Heart right ventricle (tissue), 16 donors: ENCODE measurements at regions not wholly inside any gene's neighbourhood (a gene's known extent, or its start where the extent isn't known, plus 50 kb on each side); places are given as distances from the start of the nearest gene placed in this dataset.
A peak's percentile ranks its signal among the peaks of the same experiment; 100 is the strongest.

Experiments
- ATAC-seq, 8 donors: fragments of 200-7000 bp; cut with Tn5 transposase; one replicate each; pipeline ENCODE4 v1.9.1; 2020; ENCODE audit warnings: mild to moderate bottlenecking in 8 of 8, moderate library complexity in 8 of 8, moderate number of reproducible peaks in 1 of 8
- DNase-seq, 2 donors: peaks; one replicate each; pipeline ENCODE4 v3.0.0-alpha.2; 2020
- H3K27ac ChIP-seq, 10 donors: fragments of 200-600 bp; sonication (generic) in 2 of 10; one replicate each; pipeline versions ENCODE4 v1.5.0 to v1.8.0; 2020 to 2022; ENCODE audit warnings: mild to moderate bottlenecking in 3 of 10
- H3K27me3 ChIP-seq, 7 donors: fragments of 200-600 bp; one replicate each; pipeline ENCODE4 v1.8.0; 2021 to 2022; ENCODE audit warnings: mild to moderate bottlenecking in 2 of 7
- H3K36me3 ChIP-seq, 9 donors: fragments of 200-600 bp; sonication (generic) in 1 of 9; one replicate each; pipeline versions ENCODE4 v1.5.0 to v1.8.0; 2020 to 2022; ENCODE audit warnings: mild to moderate bottlenecking in 2 of 9
- H3K4me1 ChIP-seq, 9 donors: fragments of 200-600 bp; sonication (generic) in 1 of 9; one replicate each; pipeline versions ENCODE4 v1.5.0 to v1.8.0; 2020 to 2022; ENCODE audit warnings: mild to moderate bottlenecking in 4 of 9
- H3K4me3 ChIP-seq, 10 donors: fragments of 200-600 bp; sonication (generic) in 2 of 10; one replicate each; pipeline versions ENCODE4 v1.5.0 to v1.8.0; 2020 to 2022; ENCODE audit warnings: mild to moderate bottlenecking in 7 of 10, moderate library complexity in 2 of 10
- H3K9me3 ChIP-seq, 11 donors: fragments of 200-600 bp in 10 of 11; sonication (generic) in 2 of 11; one replicate each; pipeline versions ENCODE4 v1.5.0 to v1.8.0; 2013 to 2022; ENCODE audit warnings: mild to moderate bottlenecking in 2 of 11, control low read depth in 1 of 11, moderate library complexity in 1 of 11
- WGBS, 2 donors: extraction: QIAGEN DNeasy Blood & Tissue Kit; methylation state at CpG; one replicate each; pipeline ENCODE4 v1.1.7; 2013; ENCODE audit warnings: inconsistent platforms in 1 of 2; 5-methylcytosine and 5-hydroxymethylcytosine counted together
- intact Hi-C, 10 donors: fragments of 100-400 bp; cut with DNase I; formaldehyde crosslinking; loops; one replicate each; pipeline versions ENCODE4 v1.11.1 to v1.14.2; 2022
- TF ChIP-seq, protein P1 (sequence below), 9 donors: fragments of 200-600 bp; sonication (generic) in 2 of 9; IDR thresholded peaks; one replicate each; pipeline versions ENCODE4 v1.5.0 to v1.8.0; 2021 to 2022; ENCODE audit warnings: antibody characterized with exemption in 9 of 9, mild to moderate bottlenecking in 5 of 9, moderate library complexity in 1 of 9
- donor health status: Arrhythmogenic right ventricular cardiomyopathy.
- donor health status: ischemic (EF 13 %, LVEDD 7.1; RV severe dilation, severe dysfunction).
- donor health status: healthy with polysubstance abuse.
- donor health status: DM: no; HTN: yes; CAD: no.
- donor health status: DM: no; HTN: no; CAD: no.
- donor health status: ischemic (EF 25% LVEDD 6.9; RV normal size, moderate dysfunction).
- donor health status: ischemic (EF 25% LVEDD 5.7; RV mildly dilated, moderate dysfunction).
- donor health status: healthy.
- donor health status: DM: yes; HTN: yes; CAD: no.
- donor health status: Ischemic cardiomyopathy.
- donor health status: ischemic (EF 35%, LVEDD 5.7; RV mildly dilated, moderate dysfunction).
- donor health status: nonischemic (EF 11% LVEDD 7.7; RV severe dilation, severe dysfunction).
- donor health status: DM: yes; HTN: yes; CAD: no.
- donor health status: PGD.
- donor health status: ischemic (EF 29% LVEDD 5.4; RV normal size, mild dysfunction).
- donor health status: nonischemic (EF 23%, LVEDD 6.1; RV moderate dilation, normal function).

GRCh38 chr1:53391982-53392381 lies 64.1 kb upstream of the LRP8 start:
- Histone ChIP-seq H3K9me3 (peaks cover 0 to 11% (median 0%) of the 10 kb centered on the region in 11 donors), H3K27ac (no peak overlapping the region), H3K27me3 (peaks cover 0 to 19% (median 9%) of the 10 kb centered on the region in 7 donors), H3K4me1 (peaks cover 0 to 10% (median 0%) of the 10 kb centered on the region in 9 donors), H3K4me3 (no peak overlapping the region), H3K36me3 (no peaks in the 10 kb centered on the region)
- DNase-seq, result no peak
- intact Hi-C loops, result loop anchor here in 2 of 10 donors (2.0 kb wide), 2 partner anchors 111 to 113 kb away; no protein-coding TSS in a partner anchor
- TF ChIP-seq, protein P1, sequence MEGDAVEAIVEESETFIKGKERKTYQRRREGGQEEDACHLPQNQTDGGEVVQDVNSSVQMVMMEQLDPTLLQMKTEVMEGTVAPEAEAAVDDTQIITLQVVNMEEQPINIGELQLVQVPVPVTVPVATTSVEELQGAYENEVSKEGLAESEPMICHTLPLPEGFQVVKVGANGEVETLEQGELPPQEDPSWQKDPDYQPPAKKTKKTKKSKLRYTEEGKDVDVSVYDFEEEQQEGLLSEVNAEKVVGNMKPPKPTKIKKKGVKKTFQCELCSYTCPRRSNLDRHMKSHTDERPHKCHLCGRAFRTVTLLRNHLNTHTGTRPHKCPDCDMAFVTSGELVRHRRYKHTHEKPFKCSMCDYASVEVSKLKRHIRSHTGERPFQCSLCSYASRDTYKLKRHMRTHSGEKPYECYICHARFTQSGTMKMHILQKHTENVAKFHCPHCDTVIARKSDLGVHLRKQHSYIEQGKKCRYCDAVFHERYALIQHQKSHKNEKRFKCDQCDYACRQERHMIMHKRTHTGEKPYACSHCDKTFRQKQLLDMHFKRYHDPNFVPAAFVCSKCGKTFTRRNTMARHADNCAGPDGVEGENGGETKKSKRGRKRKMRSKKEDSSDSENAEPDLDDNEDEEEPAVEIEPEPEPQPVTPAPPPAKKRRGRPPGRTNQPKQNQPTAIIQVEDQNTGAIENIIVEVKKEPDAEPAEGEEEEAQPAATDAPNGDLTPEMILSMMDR (IDR thresholded peaks at IDR 0.05), result no peak
- ATAC-seq, result no peak

- H3K4me3 ChIP-seq, result no peak overlapping the region
- H3K4me1 ChIP-seq, result peaks cover 0 to 10% (median 0%) of the 10 kb centered on the region in 9 donors
- peaks cover 0 to 6% (median 0%) of the 10 kb centered on the region in 11 donors for H3K9me3 ChIP-seq
- ATAC-seq (no peak), DNase-seq (no peak)
- intact Hi-C loops, result loop anchor here in 2 of 10 donors (2.0 kb wide), 2 partner anchors 112 to 114 kb away; no protein-coding TSS in a partner anchor
- peaks cover 0 to 24% (median 13%) of the 10 kb centered on the region in 7 donors for H3K27me3 ChIP-seq
- TF ChIP-seq, protein P1 (IDR thresholded peaks at IDR 0.05), result no peak
- no peak overlapping the region for H3K27ac ChIP-seq
- 73 to 76% methylated on average over 13 of the region's 13 CpGs for WGBS, 2 donors
- H3K36me3 ChIP-seq, result no peaks in the 10 kb centered on the region
Observed at GRCh38 chr1:53392460-53392859, 64.6 kb upstream of the LRP8 start.

GRCh38 chr1:53393325-53393792 lies 65.5 kb upstream of the LRP8 start:
- TF ChIP-seq, protein P1 (IDR thresholded peaks at IDR 0.05), result peak; percentile 86 to 97 (median 94)
- intact Hi-C loops, result loop anchor here (1.0 to 2.0 kb wide), 4 partner anchors 113 to 116 kb away; no protein-coding TSS in a partner anchor
- Histone ChIP-seq H3K36me3 (no peaks in the 10 kb centered on the region), H3K27ac (no peak overlapping the region), H3K4me1 (peaks cover 0 to 10% (median 0%) of the 10 kb centered on the region in 9 donors), H3K9me3 (no peaks in the 10 kb centered on the region), H3K27me3 (peaks cover 0 to 28% (median 13%) of the 10 kb centered on the region in 7 donors), H3K4me3 (no peak overlapping the region)
- peak; percentile 82 to 95 (median 87) for ATAC-seq
- 15 to 16% methylated on average over 10 of the region's 10 CpGs for WGBS, 2 donors
- DNase-seq, result peak; percentile 71 to 80

GRCh38 chr1:53394306-53394705 lies 64.9 kb upstream of the DMRTB1 start:
- intact Hi-C loops, result no loop called here

More at GRCh38 chr1:53394306-53394705, 64.9 kb upstream of the DMRTB1 start:
- no peak overlapping the region for H3K27ac ChIP-seq
- DNase-seq (no peak), ATAC-seq (no peak)
- no peaks in the 10 kb centered on the region for H3K9me3 ChIP-seq
- TF ChIP-seq, protein P1 (IDR thresholded peaks at IDR 0.05), result no peak
- no peak overlapping the region for H3K4me3 ChIP-seq
- H3K36me3 ChIP-seq, result no peaks in the 10 kb centered on the region
- 70 to 86% methylated on average over 6 of the region's 6 CpGs for WGBS, 2 donors
- peaks cover 0 to 10% (median 0%) of the 10 kb centered on the region in 9 donors for H3K4me1 ChIP-seq
- peaks cover 0 to 27% (median 13%) of the 10 kb centered on the region in 7 donors for H3K27me3 ChIP-seq
